Lung microvascular endothelial cell (primary cell): ENCODE measurements at regions not wholly inside any gene's neighbourhood (a gene's known extent, or its start where the extent isn't known, plus 50 kb on each side); places are given as distances from the start of the nearest gene placed in this dataset.

ENCODE experiments used
- DNase-seq, 2 donors: peaks; one replicate each; pipeline versions ENCODE4 v3.0.0 to v3.0.0-alpha.2; 2010; ENCODE audit warnings: low read depth in 2 of 2

GRCh38 chr4:166628454-166628853, 605.8 kb downstream of the SPOCK3 start:
- DNase-seq, result no peak

GRCh38 chr4:166635367-166635766, 598.9 kb downstream of the SPOCK3 start:
- DNase-seq, result no peak

- no peak for DNase-seq
Measured at GRCh38 chr4:166637816-166638215, 596.5 kb downstream of the SPOCK3 start.

DNA sequence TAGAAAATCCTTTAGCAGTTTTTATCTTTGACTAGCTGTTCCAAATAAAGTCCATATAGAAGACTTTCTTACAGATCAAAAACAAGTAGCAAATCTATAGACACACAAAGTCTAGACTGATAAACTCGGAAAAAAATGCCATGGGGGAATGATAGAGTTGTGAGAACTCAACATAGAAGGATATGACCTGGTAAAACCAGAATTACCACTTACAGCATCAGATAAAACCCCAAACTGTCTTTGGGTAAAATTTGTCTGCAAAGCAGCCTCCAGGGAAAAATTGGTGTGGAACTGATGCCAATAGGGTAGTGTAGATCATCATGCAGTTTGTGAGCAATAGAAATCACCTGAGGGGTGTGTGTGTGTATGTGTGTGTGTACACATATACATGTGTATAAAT, 579.1 kb downstream of the SPOCK3 start:
- no peak for DNase-seq

GRCh38 chr4:166655705-166656104, 578.6 kb downstream of the SPOCK3 start:
- no peak for DNase-seq

- DNase-seq, result no peak
Measured at GRCh38 chr4:166657261-166657660, 577.0 kb downstream of the SPOCK3 start.

DNA sequence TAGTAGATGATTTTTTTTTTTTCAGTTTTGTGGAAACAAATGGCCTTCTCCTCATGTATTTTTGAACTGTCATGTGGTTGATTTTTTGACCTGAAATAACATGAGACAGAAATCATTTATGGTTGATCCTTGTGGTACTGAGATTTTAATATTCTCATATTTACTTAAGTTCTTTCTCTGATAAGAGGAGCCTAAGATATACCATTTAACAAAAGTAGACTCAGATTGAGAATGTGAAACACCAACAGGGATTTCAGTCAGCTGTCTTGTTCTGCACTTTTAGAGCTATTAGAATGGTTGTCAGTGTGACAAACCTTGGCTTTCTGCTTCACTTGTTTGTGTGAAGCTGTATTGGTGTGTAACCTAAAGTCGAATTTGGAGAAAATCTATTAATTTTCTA, 575.7 kb downstream of the SPOCK3 start:
- no peak for DNase-seq

GRCh38 chr4:166662266-166662843, 571.9 kb downstream of the SPOCK3 start:
- DNase-seq, result no peak

DNA sequence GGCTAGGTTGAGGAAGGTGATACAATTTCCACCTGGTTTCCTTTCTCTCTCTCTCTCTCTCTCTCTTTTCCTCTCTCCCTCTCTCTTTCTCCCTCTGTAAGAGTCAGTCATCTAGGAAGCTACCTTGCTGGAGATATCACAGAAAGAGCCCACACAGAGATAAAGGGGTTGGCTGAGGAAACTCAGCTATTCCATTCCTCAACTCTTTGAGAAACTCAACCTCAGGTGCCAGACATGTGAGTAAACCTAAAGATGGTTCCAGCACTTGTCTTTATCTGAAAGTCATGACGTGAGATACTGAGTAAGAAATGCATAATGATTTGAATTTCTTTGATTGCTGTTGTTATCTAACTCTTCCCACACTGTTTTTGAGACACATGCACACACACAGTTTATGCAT, 564.0 kb downstream of the SPOCK3 start:
- DNase-seq, result no peak

GRCh38 chr4:166673911-166674310, 560.4 kb downstream of the SPOCK3 start:
- DNase-seq, result no peak

DNA sequence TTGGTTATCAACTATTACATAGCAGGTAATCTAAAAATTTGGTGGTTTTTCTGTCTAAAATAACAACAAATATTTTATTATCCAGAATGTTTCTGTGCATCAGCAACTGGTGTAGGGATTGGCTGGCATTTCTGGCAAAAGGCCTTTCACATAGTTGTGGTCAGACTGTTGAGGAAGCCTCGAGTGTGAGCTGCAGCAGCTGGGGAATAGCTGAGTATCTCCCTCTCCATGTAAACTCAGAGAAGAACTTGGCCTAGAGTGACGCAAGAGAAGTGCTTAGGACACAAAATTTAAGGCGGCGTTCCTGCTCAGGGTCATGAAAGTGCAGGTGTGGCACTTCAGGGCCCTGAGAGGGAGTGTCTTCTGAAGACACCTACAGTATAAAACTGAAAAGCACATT, 558.9 kb downstream of the SPOCK3 start:
- no peak for DNase-seq

- no peak for DNase-seq
Measured at GRCh38 chr4:166680796-166681195, 553.5 kb downstream of the SPOCK3 start.

DNA sequence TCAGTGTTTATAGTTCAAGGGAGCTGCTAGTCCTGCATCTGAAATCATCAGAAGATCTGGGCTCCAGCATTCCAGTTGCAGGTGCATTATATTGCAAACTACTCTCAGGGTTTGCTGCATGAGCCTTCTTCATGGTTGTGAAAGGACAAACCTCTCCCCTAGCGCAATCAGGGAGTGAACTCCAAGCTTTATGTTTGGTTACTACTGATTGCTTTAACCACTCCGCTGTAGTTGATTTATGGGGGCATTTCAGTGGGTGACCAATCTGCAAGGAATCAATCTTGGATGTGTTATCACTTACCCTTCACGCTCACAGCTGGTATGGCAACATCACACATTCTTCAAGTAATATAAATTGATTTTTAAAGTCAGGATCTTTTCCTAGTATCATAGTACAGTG, 552.1 kb downstream of the SPOCK3 start:
- DNase-seq, result no peak
